ENCODE measurements at regions not wholly inside any gene's neighbourhood (a gene's known extent, or its start where the extent isn't known, plus 50 kb on each side); places are given as distances from the start of the nearest gene placed in this dataset.
A peak's percentile ranks its signal among the peaks of the same experiment; 100 is the strongest.

- DNase-seq (ENCODE audit: low read depth), result no peak
- peaks cover 22% of the 10 kb centered on the region for H3K9me3 ChIP-seq (ENCODE audit: control insufficient read depth, low read length)
Measured at GRCh38 chr5:4447657-4448056, 692.5 kb upstream of the ADAMTS16 start.

GRCh38 chr5:4453655-4454054 lies 686.5 kb upstream of the ADAMTS16 start:
- no peak overlapping the region for H3K4me3 ChIP-seq (ENCODE audit: low read length)
- H3K9ac ChIP-seq (ENCODE audit: low read length), result no peak overlapping the region
- DNase-seq (ENCODE audit: low read depth), result no peak
- H3K36me3 ChIP-seq (ENCODE audit: control insufficient read depth, insufficient read depth, low read length, severe bottlenecking), result no peaks in the 10 kb centered on the region
- no peaks in the 10 kb centered on the region for H3K4me1 ChIP-seq (ENCODE audit: control insufficient read depth, insufficient read depth, low read length)
- no peaks in the 10 kb centered on the region for H3K27me3 ChIP-seq (replicated peaks; ENCODE audit: control insufficient read depth, insufficient read depth, low read length)
- peaks cover 4% of the 10 kb centered on the region for H3K9me3 ChIP-seq (ENCODE audit: control insufficient read depth, low read length)

More at GRCh38 chr5:4447657-4448056, 692.5 kb upstream of the ADAMTS16 start:
- Histone ChIP-seq H3K36me3 (ENCODE audit: control insufficient read depth, insufficient read depth, low read length, severe bottlenecking) (no peaks in the 10 kb centered on the region), H3K27me3 (replicated peaks; ENCODE audit: control insufficient read depth, insufficient read depth, low read length) (no peaks in the 10 kb centered on the region), H3K9ac (ENCODE audit: low read length) (no peak overlapping the region), H3K4me3 (ENCODE audit: low read length) (no peak overlapping the region), H3K4me1 (ENCODE audit: control insufficient read depth, insufficient read depth, low read length) (no peaks in the 10 kb centered on the region)

- Histone ChIP-seq H3K27me3 (replicated peaks; ENCODE audit: control insufficient read depth, insufficient read depth, low read length) (no peaks in the 10 kb centered on the region), H3K36me3 (ENCODE audit: control insufficient read depth, insufficient read depth, low read length, severe bottlenecking) (no peaks in the 10 kb centered on the region), H3K9ac (ENCODE audit: low read length) (no peak overlapping the region), H3K4me1 (ENCODE audit: control insufficient read depth, insufficient read depth, low read length) (no peaks in the 10 kb centered on the region), H3K4me3 (ENCODE audit: low read length) (no peak overlapping the region), H3K9me3 (ENCODE audit: control insufficient read depth, low read length) (no peaks in the 10 kb centered on the region)
- DNase-seq (ENCODE audit: low read depth), result no peak
Measured at GRCh38 chr5:4479426-4479825, 660.7 kb upstream of the ADAMTS16 start.

GRCh38 chr5:4480528-4481349 lies 659.4 kb upstream of the ADAMTS16 start:
- Histone ChIP-seq H3K9me3 (ENCODE audit: control insufficient read depth, low read length) (no peaks in the 10 kb centered on the region), H3K27me3 (replicated peaks; ENCODE audit: control insufficient read depth, insufficient read depth, low read length) (no peaks in the 10 kb centered on the region), H3K9ac (ENCODE audit: low read length) (no peak overlapping the region), H3K4me3 (ENCODE audit: low read length) (no peak overlapping the region), H3K36me3 (ENCODE audit: control insufficient read depth, insufficient read depth, low read length, severe bottlenecking) (no peaks in the 10 kb centered on the region), H3K4me1 (ENCODE audit: control insufficient read depth, insufficient read depth, low read length) (no peaks in the 10 kb centered on the region)
- no peak for DNase-seq (ENCODE audit: low read depth)

- Histone ChIP-seq H3K4me1 (ENCODE audit: control insufficient read depth, insufficient read depth, low read length) (no peaks in the 10 kb centered on the region), H3K36me3 (ENCODE audit: control insufficient read depth, insufficient read depth, low read length, severe bottlenecking) (no peaks in the 10 kb centered on the region), H3K27me3 (replicated peaks; ENCODE audit: control insufficient read depth, insufficient read depth, low read length) (no peaks in the 10 kb centered on the region), H3K9ac (ENCODE audit: low read length) (no peak overlapping the region), H3K4me3 (ENCODE audit: low read length) (no peak overlapping the region), H3K9me3 (ENCODE audit: control insufficient read depth, low read length) (no peaks in the 10 kb centered on the region)
- no peak for DNase-seq (ENCODE audit: low read depth)
Measured at GRCh38 chr5:4487581-4487980, 652.5 kb upstream of the ADAMTS16 start.

- peaks cover 5% of the 10 kb centered on the region for H3K4me1 ChIP-seq (ENCODE audit: control insufficient read depth, insufficient read depth, low read length)
- no peaks in the 10 kb centered on the region for H3K9me3 ChIP-seq (ENCODE audit: control insufficient read depth, low read length)
- no peaks in the 10 kb centered on the region for H3K36me3 ChIP-seq (ENCODE audit: control insufficient read depth, insufficient read depth, low read length, severe bottlenecking)
- no peak overlapping the region for H3K9ac ChIP-seq (ENCODE audit: low read length)
- no peak for DNase-seq (ENCODE audit: low read depth)
- peak overlapping the region; percentile 61 for H3K4me3 ChIP-seq (ENCODE audit: low read length)
- H3K27me3 ChIP-seq (replicated peaks; ENCODE audit: control insufficient read depth, insufficient read depth, low read length), result peaks cover 14% of the 10 kb centered on the region
Measured at GRCh38 chr5:4511996-4512656, 628.0 kb upstream of the ADAMTS16 start.

GRCh38 chr5:4513381-4513780 lies 626.7 kb upstream of the ADAMTS16 start:
- Histone ChIP-seq H3K27me3 (replicated peaks; ENCODE audit: control insufficient read depth, insufficient read depth, low read length) (peaks cover 19% of the 10 kb centered on the region), H3K9ac (ENCODE audit: low read length) (no peak overlapping the region), H3K4me1 (ENCODE audit: control insufficient read depth, insufficient read depth, low read length) (peaks cover 5% of the 10 kb centered on the region), H3K9me3 (ENCODE audit: control insufficient read depth, low read length) (no peaks in the 10 kb centered on the region), H3K4me3 (ENCODE audit: low read length) (no peak overlapping the region), H3K36me3 (ENCODE audit: control insufficient read depth, insufficient read depth, low read length, severe bottlenecking) (no peaks in the 10 kb centered on the region)
- no peak for DNase-seq (ENCODE audit: low read depth)

- no peak overlapping the region for H3K9ac ChIP-seq (ENCODE audit: low read length)
- no peaks in the 10 kb centered on the region for H3K36me3 ChIP-seq (ENCODE audit: control insufficient read depth, insufficient read depth, low read length, severe bottlenecking)
- peaks cover 5% of the 10 kb centered on the region for H3K4me1 ChIP-seq (ENCODE audit: control insufficient read depth, insufficient read depth, low read length)
- no peaks in the 10 kb centered on the region for H3K9me3 ChIP-seq (ENCODE audit: control insufficient read depth, low read length)
- H3K4me3 ChIP-seq (ENCODE audit: low read length), result no peak overlapping the region
- DNase-seq (ENCODE audit: low read depth), result no peak
- peaks cover 19% of the 10 kb centered on the region for H3K27me3 ChIP-seq (replicated peaks; ENCODE audit: control insufficient read depth, insufficient read depth, low read length)
Measured at GRCh38 chr5:4514067-4514648, 626.0 kb upstream of the ADAMTS16 start.

- no peak for DNase-seq (ENCODE audit: low read depth)
- no peaks in the 10 kb centered on the region for H3K9me3 ChIP-seq (ENCODE audit: control insufficient read depth, low read length)
Measured at GRCh38 chr5:4518903-4519672, 621.0 kb upstream of the ADAMTS16 start.

GRCh38 chr5:4520559-4520958 lies 619.6 kb upstream of the ADAMTS16 start:
- Histone ChIP-seq H3K36me3 (ENCODE audit: control insufficient read depth, insufficient read depth, low read length, severe bottlenecking) (no peaks in the 10 kb centered on the region), H3K9ac (ENCODE audit: low read length) (no peak overlapping the region)
- no peak for DNase-seq (ENCODE audit: low read depth)

More at GRCh38 chr5:4518903-4519672, 621.0 kb upstream of the ADAMTS16 start:
- H3K4me3 ChIP-seq (ENCODE audit: low read length), result no peak overlapping the region
- H3K27me3 ChIP-seq (replicated peaks; ENCODE audit: control insufficient read depth, insufficient read depth, low read length), result peaks cover 9% of the 10 kb centered on the region
- no peaks in the 10 kb centered on the region for H3K36me3 ChIP-seq (ENCODE audit: control insufficient read depth, insufficient read depth, low read length, severe bottlenecking)
- H3K9ac ChIP-seq (ENCODE audit: low read length), result no peak overlapping the region
- H3K4me1 ChIP-seq (ENCODE audit: control insufficient read depth, insufficient read depth, low read length), result no peaks in the 10 kb centered on the region

GRCh38 chr5:4523038-4523437 lies 617.1 kb upstream of the ADAMTS16 start:
- Histone ChIP-seq H3K9ac (ENCODE audit: low read length) (no peak overlapping the region), H3K9me3 (ENCODE audit: control insufficient read depth, low read length) (no peaks in the 10 kb centered on the region), H3K4me3 (ENCODE audit: low read length) (no peak overlapping the region), H3K27me3 (replicated peaks; ENCODE audit: control insufficient read depth, insufficient read depth, low read length) (no peaks in the 10 kb centered on the region), H3K36me3 (ENCODE audit: control insufficient read depth, insufficient read depth, low read length, severe bottlenecking) (no peaks in the 10 kb centered on the region), H3K4me1 (ENCODE audit: control insufficient read depth, insufficient read depth, low read length) (no peaks in the 10 kb centered on the region)
- no peak for DNase-seq (ENCODE audit: low read depth)

More at GRCh38 chr5:4520559-4520958, 619.6 kb upstream of the ADAMTS16 start:
- Histone ChIP-seq H3K9me3 (ENCODE audit: control insufficient read depth, low read length) (no peaks in the 10 kb centered on the region), H3K4me1 (ENCODE audit: control insufficient read depth, insufficient read depth, low read length) (no peaks in the 10 kb centered on the region), H3K4me3 (ENCODE audit: low read length) (no peak overlapping the region), H3K27me3 (replicated peaks; ENCODE audit: control insufficient read depth, insufficient read depth, low read length) (peaks cover 5% of the 10 kb centered on the region)

Measured in adipocyte (in vitro differentiated cells).